Right lobe of liver (tissue), 4 donors: ENCODE measurements at regions not wholly inside any gene's neighbourhood (a gene's known extent, or its start where the extent isn't known, plus 50 kb on each side); places are given as distances from the start of the nearest gene placed in this dataset.

Source experiments
- CTCF ChIP-seq, 4 donors: fragments of 200-600 bp in 3 of 4; fragments of 450-650 bp in 1 of 4; IDR thresholded peaks; one replicate each; pipeline versions ENCODE4 v1.5.1 to v1.8.0; 2016 to 2022; ENCODE audit warnings: antibody characterized with exemption in 4 of 4, mild to moderate bottlenecking in 2 of 4
- POLR2A ChIP-seq: fragments of 450-650 bp; IDR thresholded peaks from one replicate; pipeline ENCODE4 v1.6.1; 2017; ENCODE audit warnings: antibody characterized with exemption, mild to moderate bottlenecking
- donor health status: DM: no; HTN: no; CAD: no.
- donor health status: DM: no; HTN: no; CAD: no.
- donor health status: DM: no; HTN: yes; CAD: no.

GRCh38 chr15:69898243-69898642, 199.5 kb downstream of the TLE3 start:
- TF ChIP-seq POLR2A (no peak), CTCF (IDR thresholded peaks at IDR 0.05) (no peak)
